ENCODE measurements at regions not wholly inside any gene's neighbourhood (a gene's known extent, or its start where the extent isn't known, plus 50 kb on each side); places are given as distances from the start of the nearest gene placed in this dataset.

- Histone ChIP-seq H3K4me1 (ENCODE audit: insufficient read depth, low read length, severe bottlenecking) (peaks cover 33% of the 10 kb centered on the region), H3K4me2 (ENCODE audit: low read length) (no peak overlapping the region), H3K9me2 (ENCODE audit: low read depth, low read length) (no peaks in the 10 kb centered on the region), H3K27me3 (ENCODE audit: insufficient read depth, low read length) (no peaks in the 10 kb centered on the region), H2AFZ (ENCODE audit: low read length) (no peak overlapping the region), H3F3A (ENCODE audit: insufficient read depth, low read length) (no peaks in the 10 kb centered on the region), H3K79me2 (ENCODE audit: insufficient read depth, low read length) (no peaks in the 10 kb centered on the region), H3K9ac (ENCODE audit: low read length) (no peak overlapping the region), H3K36me3 (ENCODE audit: insufficient read depth, low read length) (peaks cover 4% of the 10 kb centered on the region; the same call in 1 of the 2 replicates), H4K20me1 (ENCODE audit: insufficient read depth, low read length) (no peaks in the 10 kb centered on the region), H3K9me3 (ENCODE audit: low read length) (peaks cover 13% of the 10 kb centered on the region; the same call in 1 of the 2 replicates), H3K4me3 (ENCODE audit: low read depth, low read length, poor library complexity, severe bottlenecking) (no peak overlapping the region), H3K27ac (ENCODE audit: low read depth, low read length, poor library complexity, severe bottlenecking) (no peak overlapping the region)
- TF ChIP-seq EZH2 (IDR thresholded peaks at IDR 0.05; ENCODE audit: borderline replicate concordance, low read length) = no peak
- TF ChIP-seq CTCF (IDR thresholded peaks at IDR 0.05; ENCODE audit: low read length) = no peak
Measured at GRCh38 chr7:52723606-52724005, 311.8 kb upstream of the POM121L12 start.

- Histone ChIP-seq H3F3A (ENCODE audit: insufficient read depth, low read length) (no peaks in the 10 kb centered on the region), H3K4me3 (ENCODE audit: low read depth, low read length, poor library complexity, severe bottlenecking) (no peak overlapping the region), H3K79me2 (ENCODE audit: insufficient read depth, low read length) (no peaks in the 10 kb centered on the region), H3K9me2 (ENCODE audit: low read depth, low read length) (no peaks in the 10 kb centered on the region), H3K27me3 (ENCODE audit: insufficient read depth, low read length) (no peaks in the 10 kb centered on the region), H3K9me3 (ENCODE audit: low read length) (peaks cover 9% of the 10 kb centered on the region; the same call in 1 of the 2 replicates), H2AFZ (ENCODE audit: low read length) (peak overlapping the region; percentile 82), H3K36me3 (ENCODE audit: insufficient read depth, low read length) (peaks cover 3% of the 10 kb centered on the region; the same call in 1 of the 2 replicates), H3K9ac (ENCODE audit: low read length) (0 out of 2 replicates have a peak overlapping the region, but pooled peaks have one; percentile 9), H3K27ac (ENCODE audit: low read depth, low read length, poor library complexity, severe bottlenecking) (peak overlapping the region; percentile 45), H4K20me1 (ENCODE audit: insufficient read depth, low read length) (no peaks in the 10 kb centered on the region), H3K4me2 (ENCODE audit: low read length) (peak overlapping the region; percentile 9; the same call in 1 of the 2 replicates), H3K4me1 (ENCODE audit: insufficient read depth, low read length, severe bottlenecking) (peaks cover 37% of the 10 kb centered on the region)
- TF ChIP-seq EZH2 (IDR thresholded peaks at IDR 0.05; ENCODE audit: borderline replicate concordance, low read length) (no peak), CTCF (IDR thresholded peaks at IDR 0.05; ENCODE audit: low read length) (no peak)
Measured at GRCh38 chr7:52720856-52721255, 314.6 kb upstream of the POM121L12 start.

GRCh38 chr7:52719677-52720076 lies 315.8 kb upstream of the POM121L12 start:
- H3K9me2 ChIP-seq (ENCODE audit: low read depth, low read length) = no peaks in the 10 kb centered on the region
- H3K4me2 ChIP-seq (ENCODE audit: low read length) = no peak overlapping the region; the same call in 1 of the 2 replicates
- H4K20me1 ChIP-seq (ENCODE audit: insufficient read depth, low read length) = no peaks in the 10 kb centered on the region
- H3K27ac ChIP-seq (ENCODE audit: low read depth, low read length, poor library complexity, severe bottlenecking) = peak overlapping the region; percentile 55
- H3F3A ChIP-seq (ENCODE audit: insufficient read depth, low read length) = no peaks in the 10 kb centered on the region
- peaks cover 11% of the 10 kb centered on the region for H3K9me3 ChIP-seq (ENCODE audit: low read length)
- TF ChIP-seq CTCF (IDR thresholded peaks at IDR 0.05; ENCODE audit: low read length) (no peak), EZH2 (IDR thresholded peaks at IDR 0.05; ENCODE audit: borderline replicate concordance, low read length) (no peak)
- peaks cover 46% of the 10 kb centered on the region for H3K4me1 ChIP-seq (ENCODE audit: insufficient read depth, low read length, severe bottlenecking)
- no peaks in the 10 kb centered on the region for H3K27me3 ChIP-seq (ENCODE audit: insufficient read depth, low read length)
- H3K4me3 ChIP-seq (ENCODE audit: low read depth, low read length, poor library complexity, severe bottlenecking) = no peak overlapping the region
- no peak overlapping the region for H3K9ac ChIP-seq (ENCODE audit: low read length)
- H3K36me3 ChIP-seq (ENCODE audit: insufficient read depth, low read length) = peaks cover 10% of the 10 kb centered on the region; the same call in 1 of the 2 replicates
- H2AFZ ChIP-seq (ENCODE audit: low read length) = no peak overlapping the region
- H3K79me2 ChIP-seq (ENCODE audit: insufficient read depth, low read length) = no peaks in the 10 kb centered on the region

All from OCI-LY1 (cell line).